GM19193 (cell line): ENCODE measurements at regions not wholly inside any gene's neighbourhood (a gene's known extent, or its start where the extent isn't known, plus 50 kb on each side); places are given as distances from the start of the nearest gene placed in this dataset.

Source experiments
- POLR2A ChIP-seq: IDR thresholded peaks from 4 replicates; pipeline ENCODE4 v1.6.1; 2011; ENCODE audit not compliant: insufficient read depth, insufficient read length; ENCODE audit errors: extremely low read depth

DNA sequence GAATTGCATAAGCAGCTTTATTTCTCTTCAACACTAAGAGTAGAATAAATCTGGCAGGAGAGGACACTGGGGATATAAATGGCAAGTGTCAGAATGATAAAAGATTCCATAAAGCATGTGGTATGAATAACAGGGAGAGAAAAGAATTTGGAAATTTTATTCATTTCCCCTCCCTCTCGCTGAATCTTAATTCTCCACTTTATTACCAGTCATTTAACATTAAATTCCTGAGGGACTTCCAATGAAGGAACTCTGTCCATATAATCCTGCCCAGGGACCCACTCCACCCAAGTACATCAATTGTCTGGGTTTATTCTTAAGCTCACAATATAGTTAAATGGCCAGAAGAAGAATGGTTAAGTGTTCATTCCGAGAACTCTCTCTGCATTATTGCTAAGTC is 197.7 kb upstream of the MGAT5 start:
- TF ChIP-seq POLR2A, result no peak

DNA sequence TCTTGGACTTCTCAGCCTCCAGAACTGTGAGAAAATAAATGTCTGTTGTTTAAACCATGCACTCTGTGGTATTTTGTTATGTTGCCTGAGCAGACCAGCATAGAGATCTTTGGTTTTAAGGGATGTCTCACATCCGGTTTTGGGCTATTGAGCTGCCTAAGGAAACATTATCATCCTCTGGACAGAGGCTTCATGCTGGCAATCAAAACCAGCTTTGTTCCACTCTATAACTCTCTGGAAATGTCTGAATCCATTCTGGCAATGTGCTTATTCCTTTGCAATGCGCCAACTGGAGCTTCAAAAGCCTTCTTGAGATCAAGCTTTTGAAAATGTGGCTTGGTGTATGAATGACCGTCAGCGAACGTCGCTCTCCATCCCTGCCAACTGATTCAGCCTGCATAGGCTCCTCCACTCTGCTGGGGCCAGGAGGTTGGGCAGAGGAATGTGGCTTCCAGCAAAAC is 183.6 kb upstream of the MGAT5 start:
- no peak for TF ChIP-seq POLR2A

DNA sequence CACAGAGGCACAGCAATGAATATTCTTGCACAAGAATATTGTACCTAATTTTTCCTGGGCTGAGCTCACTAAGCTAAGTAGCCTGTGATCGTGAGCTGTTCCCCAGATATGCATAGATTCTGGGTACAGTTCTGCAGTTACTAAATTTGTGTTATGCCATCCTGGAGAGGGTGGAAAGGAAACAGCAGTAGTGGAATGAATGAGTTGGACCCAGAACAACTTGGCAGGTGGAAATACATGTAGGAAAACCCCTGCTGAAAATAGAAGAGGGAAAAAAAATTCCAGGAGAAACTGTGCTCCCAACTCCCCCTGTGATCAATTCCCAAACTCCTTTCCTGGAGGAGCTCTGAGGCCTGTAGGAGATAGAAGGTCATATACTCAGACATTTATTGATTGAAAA is 181.5 kb upstream of the MGAT5 start:
- no peak for TF ChIP-seq POLR2A

DNA sequence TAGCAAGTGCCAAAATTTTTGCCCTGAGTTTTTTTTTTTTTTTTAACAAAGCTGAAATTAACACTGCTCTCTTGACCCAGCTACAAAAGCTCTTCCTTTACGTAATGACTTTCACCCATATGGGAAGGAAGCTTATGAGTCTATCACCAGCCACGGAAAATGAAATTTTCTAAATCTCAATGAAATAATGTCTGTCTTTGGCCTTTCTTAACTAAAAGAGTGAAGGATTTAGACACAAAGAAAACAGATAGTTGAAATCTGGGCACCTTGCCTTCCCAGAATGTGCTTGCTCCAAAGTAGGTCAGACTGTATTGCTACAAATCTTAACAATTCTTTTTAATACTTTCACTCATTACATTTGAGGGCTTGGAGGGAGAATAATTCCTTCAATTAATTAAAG is 180.8 kb upstream of the MGAT5 start:
- TF ChIP-seq POLR2A, result no peak

DNA sequence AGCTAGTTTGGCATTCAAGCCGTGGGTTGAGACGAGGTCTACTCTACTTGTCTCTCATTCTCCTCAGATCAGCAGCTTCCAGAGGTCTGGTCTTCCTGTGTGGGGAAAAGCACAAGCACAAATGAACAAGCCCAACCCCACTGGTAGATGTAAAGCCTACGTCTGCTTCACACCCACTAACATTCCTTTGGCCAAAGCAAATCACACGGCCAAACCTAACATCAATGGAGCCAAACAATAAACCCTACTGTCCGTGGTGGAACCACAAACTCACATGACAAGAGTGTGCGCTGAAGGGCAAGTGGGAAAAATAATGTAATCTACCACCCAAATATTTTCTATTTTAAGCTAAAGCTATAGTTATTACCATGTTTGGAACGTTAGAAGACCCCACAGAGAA is 179.3 kb upstream of the MGAT5 start:
- no peak for TF ChIP-seq POLR2A

DNA sequence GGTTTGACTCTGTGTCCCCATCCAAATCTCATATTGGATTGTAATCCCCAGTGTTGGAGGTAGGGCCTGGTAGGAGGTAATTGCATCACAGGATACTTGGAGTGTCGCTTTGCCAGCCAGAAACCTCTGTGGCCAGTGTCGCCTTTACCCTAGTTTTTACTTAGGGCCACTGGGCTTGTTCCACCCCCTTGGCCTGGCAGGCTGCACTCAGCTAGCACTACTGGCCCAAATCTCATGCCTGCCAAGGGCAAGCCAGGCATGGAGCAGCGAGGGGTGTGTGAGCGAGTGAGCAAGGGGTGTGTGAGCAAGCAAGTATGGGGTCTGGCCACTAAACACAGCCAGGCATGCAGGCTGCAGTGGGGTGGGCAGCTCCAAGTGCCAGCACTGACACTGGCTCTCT is 178.7 kb upstream of the MGAT5 start:
- TF ChIP-seq POLR2A, result no peak

DNA sequence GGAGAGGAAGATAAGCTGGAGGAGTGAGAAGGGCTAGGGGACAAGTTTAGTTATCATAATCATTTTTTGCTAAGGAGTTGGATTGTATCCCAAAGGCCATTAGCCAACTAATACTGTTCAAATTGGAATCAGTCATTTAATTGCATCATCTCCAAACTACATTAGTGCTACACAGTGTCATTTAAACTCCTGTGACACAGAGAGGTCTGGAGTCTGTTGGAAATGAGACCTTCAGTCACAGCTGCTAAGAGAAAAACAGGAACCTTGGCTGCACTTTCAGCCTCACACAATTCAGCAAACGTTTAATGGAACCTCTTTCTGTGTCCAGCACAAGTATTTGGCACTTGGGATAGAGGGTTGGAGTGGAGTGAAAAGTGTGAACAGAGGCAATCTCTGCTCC is 175.5 kb upstream of the MGAT5 start:
- no peak for TF ChIP-seq POLR2A

DNA sequence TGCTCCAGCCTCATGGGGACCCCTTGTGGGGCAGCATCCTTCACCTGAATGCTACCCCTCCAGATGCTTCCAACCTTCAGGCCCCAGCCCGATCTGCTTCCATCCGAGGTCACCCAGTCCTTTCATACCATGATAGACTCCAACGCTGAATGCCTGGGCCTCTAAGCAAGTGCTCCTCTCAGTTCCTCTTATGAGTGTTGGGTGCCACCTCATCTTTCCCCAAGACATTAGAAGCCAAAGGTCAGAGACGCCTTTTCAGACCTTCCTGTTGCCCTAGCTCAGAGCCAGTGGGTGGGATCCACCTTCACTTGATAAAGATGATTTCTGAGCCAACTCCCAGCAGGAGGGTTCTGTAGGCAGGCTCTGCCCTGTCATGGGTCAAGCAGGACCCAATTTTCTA is 174.5 kb upstream of the MGAT5 start:
- no peak for TF ChIP-seq POLR2A

DNA sequence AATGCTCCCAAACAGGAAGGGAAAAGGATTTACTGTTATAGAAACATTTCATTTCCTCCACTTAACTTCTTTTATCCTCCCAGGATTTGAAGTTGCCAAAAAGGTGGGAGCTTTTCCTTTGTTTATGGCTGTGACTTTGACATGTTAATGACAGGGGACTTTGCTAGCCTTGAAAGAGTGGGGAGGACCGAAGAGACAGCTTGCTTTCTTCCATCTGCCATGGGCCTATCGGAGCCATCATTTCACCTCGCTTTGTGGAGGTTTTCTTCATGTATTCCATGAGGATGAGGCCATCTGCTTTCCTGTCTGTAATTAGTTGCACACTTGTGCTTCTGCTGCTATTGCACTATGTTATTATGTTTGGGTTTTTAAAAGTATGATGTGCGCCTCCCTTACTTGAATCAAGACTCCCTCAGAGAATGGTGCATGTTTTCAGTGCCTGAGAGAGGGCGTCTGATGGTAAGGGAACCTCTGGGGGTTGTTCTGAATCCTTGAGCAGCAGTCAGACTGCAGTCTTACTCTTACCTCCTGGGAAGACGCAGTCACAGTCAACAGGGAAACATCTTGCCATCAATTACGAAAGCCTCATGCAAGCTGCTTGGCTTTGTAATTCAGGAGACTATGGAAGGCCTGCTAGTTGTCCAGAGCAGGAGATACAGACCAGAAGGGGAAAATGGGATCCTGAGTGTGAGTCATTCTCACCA is 173.3 kb upstream of the MGAT5 start:
- TF ChIP-seq POLR2A, result no peak

DNA sequence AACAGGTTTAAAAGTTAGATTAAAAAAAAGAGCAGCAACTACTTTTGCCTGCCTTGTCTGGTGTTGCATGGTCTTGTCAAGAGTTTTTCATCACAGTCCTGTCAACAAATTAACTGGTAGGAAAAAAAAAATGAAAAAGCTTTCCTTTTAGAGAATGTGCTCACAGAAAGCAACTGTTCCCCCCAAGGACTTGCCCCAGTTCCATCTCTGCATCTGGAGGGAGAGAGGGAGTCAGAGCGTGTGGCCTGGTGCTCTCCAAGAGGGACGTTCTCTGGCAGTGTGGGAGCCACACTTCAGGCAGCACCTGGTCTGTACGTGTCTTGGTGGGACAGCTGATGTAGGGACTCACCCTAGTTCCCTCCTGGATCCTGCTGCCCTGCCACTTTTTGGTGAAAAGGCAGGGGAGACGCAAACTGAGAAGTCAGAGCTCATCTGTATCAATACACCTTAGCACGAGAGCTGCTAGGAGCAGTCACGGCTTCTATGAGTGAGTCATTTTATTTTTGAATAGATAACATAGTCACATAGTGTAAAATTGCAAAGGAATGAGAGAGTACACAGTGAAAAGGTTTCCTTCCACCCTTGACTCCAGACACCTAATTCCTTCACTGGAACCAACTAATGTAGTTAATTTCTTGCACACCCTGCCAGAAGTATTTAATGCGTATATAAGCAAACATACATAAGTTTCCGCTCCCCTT is 172.5 kb upstream of the MGAT5 start:
- TF ChIP-seq POLR2A, result no peak

DNA sequence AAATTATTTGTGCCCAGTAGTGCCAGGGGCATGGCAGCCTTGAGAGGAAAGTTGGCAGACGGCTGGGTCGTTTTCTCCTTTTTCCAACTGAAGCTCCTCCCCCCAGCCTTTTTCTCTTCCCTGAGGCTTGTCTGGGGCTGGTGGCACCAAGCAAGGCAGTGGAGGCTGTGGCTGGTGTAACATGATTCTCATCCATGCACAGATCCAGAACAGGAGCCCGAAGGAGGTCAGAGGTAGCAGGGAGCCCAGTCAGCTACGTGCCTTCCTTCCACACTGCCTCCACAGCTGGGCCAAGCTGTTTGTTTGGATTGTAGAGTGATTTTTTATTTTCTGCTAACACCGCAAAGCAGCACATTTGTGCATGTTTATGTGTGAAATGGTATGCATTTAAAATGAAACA is 170.3 kb upstream of the MGAT5 start:
- no peak for TF ChIP-seq POLR2A

DNA sequence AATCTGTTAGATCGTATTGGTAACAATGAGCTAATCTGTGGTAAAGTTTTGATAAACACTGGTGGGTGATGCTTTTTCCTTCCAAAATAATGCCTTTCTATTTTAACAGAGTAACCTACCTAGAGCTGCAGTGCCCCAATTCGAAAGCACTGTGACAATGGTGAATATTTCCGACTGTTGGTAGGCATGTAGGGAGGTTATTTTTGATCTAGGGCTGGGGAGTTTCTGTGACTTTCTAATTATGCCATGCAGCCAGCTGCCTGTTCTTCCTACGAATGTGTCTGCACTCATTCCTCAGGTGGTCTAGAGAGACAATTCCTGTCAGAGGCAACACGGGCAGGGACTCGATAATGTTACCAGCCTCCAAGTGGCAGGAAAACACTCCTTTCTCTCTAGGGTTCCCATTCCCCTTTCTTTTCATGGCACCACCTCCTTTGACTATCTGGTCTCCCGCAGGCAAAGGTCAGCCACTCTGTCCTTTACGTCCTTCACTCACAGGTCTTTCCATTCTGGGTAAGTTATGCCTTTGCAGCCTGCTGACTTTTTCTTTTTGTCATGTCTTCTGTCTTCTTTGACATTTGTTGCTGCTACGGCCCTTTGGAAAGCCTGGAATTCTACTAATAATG is 167.2 kb upstream of the MGAT5 start:
- TF ChIP-seq POLR2A, result no peak

DNA sequence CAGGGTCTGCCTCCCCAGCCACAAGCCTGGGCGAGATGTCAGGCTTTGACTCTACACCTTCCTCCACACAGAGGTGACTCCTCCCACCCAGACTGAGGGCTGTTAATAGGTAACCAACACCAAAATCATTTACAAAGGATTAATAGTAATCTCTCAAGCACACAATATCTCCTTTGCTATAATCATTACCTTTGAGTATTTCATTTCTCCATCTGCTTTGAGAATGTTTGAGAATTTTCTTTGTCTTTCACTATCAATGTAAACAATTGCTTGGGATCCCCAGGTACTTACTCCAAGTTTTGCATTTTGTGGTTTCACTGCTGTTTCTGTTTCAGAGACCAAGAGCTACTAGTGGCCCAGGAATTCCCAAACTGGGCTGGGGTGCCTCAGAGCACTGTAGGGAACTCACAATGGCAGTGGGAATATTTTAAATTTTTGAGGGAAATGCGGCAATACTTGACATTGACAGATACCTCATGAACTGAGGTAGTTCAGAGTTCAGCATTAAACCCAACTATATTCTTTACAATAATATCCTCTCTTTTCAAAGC is 166.4 kb upstream of the MGAT5 start:
- TF ChIP-seq POLR2A, result no peak

DNA sequence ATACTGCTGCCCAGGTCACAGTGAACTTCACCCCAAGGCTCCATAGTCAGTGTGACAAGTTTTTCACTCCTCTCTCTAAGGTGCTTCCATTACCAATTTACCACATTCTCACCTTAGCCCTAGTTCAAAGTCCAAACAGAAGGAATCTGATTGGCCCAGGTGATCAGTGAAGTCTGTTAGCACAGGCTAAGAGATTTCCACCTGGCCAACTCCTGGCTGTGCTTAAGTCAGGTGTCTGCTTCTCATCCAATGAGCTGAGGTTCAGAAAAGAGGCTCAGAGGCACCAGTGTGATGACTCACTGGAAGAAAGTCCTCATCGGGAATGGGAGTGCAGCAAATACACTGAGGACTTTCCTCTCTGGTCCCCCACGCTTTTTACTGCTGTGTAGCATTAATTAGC is 164.4 kb upstream of the MGAT5 start:
- no peak for TF ChIP-seq POLR2A

DNA sequence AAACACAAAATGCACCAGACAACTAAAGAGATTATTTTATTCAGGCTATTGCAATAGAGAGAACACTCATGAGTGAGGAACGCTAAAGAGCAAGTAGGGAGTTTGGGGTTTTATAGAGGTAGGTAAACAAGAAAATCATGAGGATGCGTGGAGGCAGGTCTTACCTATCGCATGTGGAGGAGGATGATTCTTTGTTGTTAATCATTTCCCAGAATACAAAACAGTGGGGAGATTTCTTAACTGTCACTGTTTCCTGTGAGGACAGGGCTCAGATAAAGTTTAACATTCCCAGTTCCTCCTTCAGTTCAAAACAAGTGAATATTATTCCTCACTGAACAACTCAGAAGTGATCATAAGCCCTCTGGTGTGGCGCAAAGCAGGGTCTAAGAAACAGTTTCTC is 156.1 kb upstream of the MGAT5 start:
- TF ChIP-seq POLR2A, result no peak

DNA sequence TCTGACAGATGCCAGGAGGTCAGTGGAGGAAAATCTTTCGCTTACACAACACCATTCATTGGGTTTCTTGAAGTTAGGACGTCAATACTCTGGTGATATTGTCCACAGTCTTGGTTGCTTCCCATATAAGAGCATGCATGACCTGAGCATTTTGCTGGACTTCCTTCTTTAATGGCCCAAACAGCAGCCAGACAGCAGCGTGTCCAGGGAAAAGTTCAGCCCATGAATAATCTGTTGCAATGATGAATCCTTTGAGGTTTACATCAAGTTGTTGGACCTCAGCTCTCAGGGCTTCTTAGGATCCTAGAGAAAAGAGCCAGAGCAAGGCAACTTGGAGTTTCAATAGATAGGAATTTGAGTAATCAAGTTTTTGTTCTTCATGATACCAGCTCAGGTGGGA is 155.6 kb upstream of the MGAT5 start:
- no peak for TF ChIP-seq POLR2A
